HCT116 (cell line): ENCODE measurements at regions not wholly inside any gene's neighbourhood (a gene's known extent, or its start where the extent isn't known, plus 50 kb on each side); places are given as distances from the start of the nearest gene placed in this dataset.
A peak's percentile ranks its signal among the peaks of the same experiment; 100 is the strongest.

Experiments used
- ATAC-seq: fragments of 200-7000 bp; cut with Tn5 transposase; 2 replicates; pipeline ENCODE4 v1.9.1; 2020; ENCODE audit warnings: mild to moderate bottlenecking, moderate library complexity
- BruUV-seq: library from RNA; stranded (reverse); fragments of 400-500 nt; replicated peaks from 2 replicates; lab custom pipeline; 2021; lab: Mats Ljungman, UMichigan
- CTCF ChIA-PET: fragments of 300-600 bp; sonication (Branson Sonifier 250); formaldehyde crosslinking; loops from one replicate; lab custom pipeline; 2021; ENCODE audit warnings: antibody characterized with exemption; lab: Charles Lee
- POLR2A ChIA-PET: fragments of 300-600, 350-600 bp; sonication (Branson Sonifier 250); formaldehyde crosslinking; loops from one replicate; lab custom pipeline; 2021; ENCODE audit warnings: antibody characterized with exemption; lab: Charles Lee
- RAD21 ChIA-PET, 2 experiments: fragments of 300-600 bp; sonication (Branson Sonifier 250); formaldehyde crosslinking; loops; one replicate each; lab custom pipeline; 2023; ENCODE audit warnings: low total read pairs in 2 of 2; ENCODE audit not compliant: uncharacterized antibody in 2 of 2, unreplicated experiment in 2 of 2, low non-redundant PET in 1 of 2; lab: Charles Lee
- DNase-seq: peaks from one replicate; pipeline ENCODE4 v3.0.0-alpha.2; 2010; ENCODE audit warnings: low read depth, low spot score
- H2AFZ ChIP-seq: fragments of 200-600 bp; shearing (Covaris generic), sonication (generic); 2 replicates; pipeline ENCODE4 v1.6.1; 2017; ENCODE audit warnings: low read depth, mixed run types, mixed read lengths, antibody characterized with exemption, low read length; ENCODE audit not compliant: poor library complexity, severe bottlenecking
- H3K27ac ChIP-seq: 2 replicates; pipeline ENCODE4 v1.5.1; 2012; ENCODE audit warnings: low read depth, low read length
- H3K27me3 ChIP-seq: fragments of 200-600 bp; sonication (generic); 2 replicates; pipeline ENCODE4 v1.6.1; 2016; ENCODE audit warnings: mixed run types, low read length, mixed read lengths; ENCODE audit not compliant: insufficient read depth
- H3K36me3 ChIP-seq, 2 experiments: fragments of 200-500 bp in 1 of 2; fragments of 200-600 bp in 1 of 2; sonication (Bioruptor generic) in 1 of 2; sonication (generic) in 1 of 2; 2 replicates each; pipeline versions ENCODE4 v1.5.1 to v1.6.1; 2014 to 2016; ENCODE audit warnings: low read length in 2 of 2, inconsistent platforms in 1 of 2, mixed read lengths in 1 of 2, mixed run types in 1 of 2; ENCODE audit not compliant: insufficient read depth in 2 of 2, control insufficient read depth in 1 of 2
- H3K4me1 ChIP-seq, 2 experiments: fragments of 200-600 bp in 1 of 2; sonication (generic) in 1 of 2; 2 replicates each; pipeline versions ENCODE4 v1.5.1 to v1.6.1; 2012 to 2017; ENCODE audit warnings: low read length in 2 of 2, inconsistent platforms in 1 of 2, mild to moderate bottlenecking in 1 of 2, mixed read lengths in 1 of 2, mixed run types in 1 of 2, moderate library complexity in 1 of 2; ENCODE audit not compliant: insufficient read depth in 2 of 2, control insufficient read depth in 1 of 2
- H3K4me2 ChIP-seq: fragments of 200-600 bp; sonication (generic); 2 replicates; pipeline ENCODE4 v1.6.1; 2017; ENCODE audit warnings: mixed run types, low read length, mixed read lengths
- H3K4me3 ChIP-seq, 2 experiments: fragments of 200-600 bp in 1 of 2; sonication (generic) in 1 of 2; replicated peaks in 1 of 2; 2 replicates each; pipeline ENCODE4 v1.5.1; 2011 to 2016; ENCODE audit warnings: low read length in 2 of 2, control low read depth in 1 of 2, low read depth in 1 of 2, mild to moderate bottlenecking in 1 of 2, mixed read lengths in 1 of 2, mixed run types in 1 of 2
- H3K79me2 ChIP-seq: fragments of 200-600 bp; sonication (generic); 2 replicates; pipeline ENCODE4 v1.6.1; 2017; ENCODE audit warnings: mild to moderate bottlenecking, mixed run types, low read length, moderate library complexity, mixed read lengths; ENCODE audit not compliant: insufficient read depth
- H3K9ac ChIP-seq: fragments of 200-600 bp; sonication (generic); 2 replicates; pipeline ENCODE4 v1.6.1; 2016; ENCODE audit warnings: low read length, mixed read lengths
- H3K9me2 ChIP-seq: fragments of 200-600 bp; sonication (generic), shearing (Covaris generic); 2 replicates; pipeline ENCODE4 v1.6.1; 2017; ENCODE audit warnings: mixed run types, mild to moderate bottlenecking, moderate library complexity; ENCODE audit not compliant: insufficient read depth
- H3K9me3 ChIP-seq, 2 experiments: fragments of 200-500 bp in 1 of 2; fragments of 200-600 bp in 1 of 2; sonication (Bioruptor generic) in 1 of 2; sonication (generic) in 1 of 2; 2 replicates each; pipeline ENCODE4 v1.6.1; 2014 to 2017; ENCODE audit warnings: low read length in 2 of 2, mixed read lengths in 2 of 2, inconsistent platforms in 1 of 2, low read depth in 1 of 2, mild to moderate bottlenecking in 1 of 2, mixed run types in 1 of 2, moderate library complexity in 1 of 2; ENCODE audit not compliant: control insufficient read depth in 1 of 2, insufficient read depth in 1 of 2
- H4K20me1 ChIP-seq: fragments of 200-600 bp; sonication (generic), shearing (Covaris generic); 2 replicates; pipeline ENCODE4 v1.6.1; 2017; ENCODE audit warnings: mixed run types, mild to moderate bottlenecking, moderate library complexity; ENCODE audit not compliant: insufficient read depth
- CBX3 ChIP-seq: IDR thresholded peaks from 2 replicates; pipeline ENCODE4 v1.6.1; 2012; ENCODE audit warnings: low read depth
- EGR1 ChIP-seq: IDR thresholded peaks from 2 replicates; pipeline ENCODE4 v1.6.1; 2012; ENCODE audit warnings: low read depth
- ELF1 ChIP-seq: IDR thresholded peaks from 2 replicates; pipeline ENCODE4 v1.6.1; 2012; ENCODE audit warnings: low read depth, borderline replicate concordance
- EZH2 ChIP-seq: fragments of 200-600 bp; sonication (generic); IDR thresholded peaks from 2 replicates; pipeline ENCODE4 v1.6.1; 2017; ENCODE audit warnings: antibody characterized with exemption, mixed run types
- EZH2phosphoT487 ChIP-seq: fragments of 200-600 bp; IDR thresholded peaks from 2 replicates; pipeline ENCODE4 v1.6.1; 2018; ENCODE audit warnings: antibody characterized with exemption, borderline replicate concordance
- FOSL1 ChIP-seq: IDR thresholded peaks from 2 replicates; pipeline ENCODE4 v1.6.1; 2012; ENCODE audit warnings: low read depth
- JUND ChIP-seq: IDR thresholded peaks from 2 replicates; pipeline ENCODE4 v1.6.1; 2012
- POLR2A ChIP-seq: IDR thresholded peaks from 2 replicates; pipeline ENCODE4 v1.7.0; 2011; ENCODE audit warnings: borderline replicate concordance; ENCODE audit not compliant: insufficient read depth, insufficient read length; ENCODE audit errors: extremely low read depth
- POLR2AphosphoS5 ChIP-seq: IDR thresholded peaks from 2 replicates; pipeline ENCODE4 v1.6.1; 2011; ENCODE audit warnings: mild to moderate bottlenecking, low read depth, low read length, moderate library complexity
- RAD21 ChIP-seq: IDR thresholded peaks from 2 replicates; pipeline ENCODE4 v1.6.1; 2012; ENCODE audit warnings: low read depth, mild to moderate bottlenecking
- REST ChIP-seq: IDR thresholded peaks from 2 replicates; pipeline ENCODE4 v1.6.1; 2012; ENCODE audit warnings: low read depth
- SP1 ChIP-seq: IDR thresholded peaks from 2 replicates; pipeline ENCODE4 v1.6.1; 2012; ENCODE audit warnings: low read depth
- SRF ChIP-seq: IDR thresholded peaks from 2 replicates; pipeline ENCODE4 v1.6.1; 2012; ENCODE audit warnings: low read depth
- YY1 ChIP-seq: IDR thresholded peaks from 2 replicates; pipeline ENCODE4 v1.6.1; 2011; ENCODE audit warnings: low read length, low read depth, moderate library complexity, mild to moderate bottlenecking; ENCODE audit not compliant: insufficient replicate concordance; ENCODE audit errors: extremely low read depth
- ZFX ChIP-seq: fragments of 450-650 bp; IDR thresholded peaks from 2 replicates; pipeline ENCODE4 v1.6.1; 2017
- intact Hi-C: fragments of 100-400 bp; cut with micrococcal nuclease; formaldehyde crosslinking; loops from 2 replicates; pipeline ENCODE4 v1.10.0; 2022
- TF ChIP-seq, protein P1 (sequence below): IDR thresholded peaks from 2 replicates; pipeline ENCODE4 v1.6.1; 2012
- TF ChIP-seq, protein P2 (sequence below), 3 experiments: fragments of 200-600 bp in 1 of 3; sonication (generic) in 1 of 3; IDR thresholded peaks in 2 of 3; conservative IDR thresholded peaks in 1 of 3; 2 replicates each; pipeline ENCODE4 v1.5.1; 2012 to 2017; ENCODE audit warnings: low read depth in 2 of 3, low read length in 2 of 3, antibody characterized with exemption in 1 of 3, borderline replicate concordance in 1 of 3, control low read depth in 1 of 3, mild to moderate bottlenecking in 1 of 3, mixed read lengths in 1 of 3, mixed run types in 1 of 3, moderate library complexity in 1 of 3; ENCODE audit not compliant: insufficient read depth in 1 of 3

DNA sequence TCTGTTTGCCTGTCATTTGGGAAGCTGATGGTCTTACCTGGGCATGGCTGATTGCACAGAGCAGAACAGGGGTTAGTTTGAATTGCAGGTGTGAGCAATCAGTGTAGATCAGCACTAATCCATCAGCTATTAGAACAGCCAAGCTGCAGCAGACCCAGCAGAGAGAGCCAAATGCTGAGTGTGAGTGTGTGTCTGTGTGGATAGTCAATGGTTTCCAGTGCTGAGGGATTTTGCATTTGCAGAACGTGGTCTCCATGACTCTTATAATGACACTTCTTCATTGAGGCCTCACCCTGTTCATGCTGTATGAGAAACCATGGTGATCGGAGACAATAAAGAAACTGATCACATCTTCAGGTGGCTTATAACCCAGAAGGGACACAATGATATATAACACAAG lies 312.1 kb downstream of the SOX2 start:
- Histone ChIP-seq H3K4me1 (peaks cover 3 to 5% of the 10 kb centered on the region in 2 experiments; a peak in 2 of 4 replicates), H3K4me2 (no peak overlapping the region), H3K9ac (no peak overlapping the region), H4K20me1 (no peaks in the 10 kb centered on the region), H3K27ac (no peak overlapping the region), H2AFZ (no peak overlapping the region), H3K4me3 (no peak overlapping the region), H3K36me3 (no peaks in the 10 kb centered on the region), H3K9me2 (no peaks in the 10 kb centered on the region), H3K27me3 (no peaks in the 10 kb centered on the region), H3K79me2 (no peaks in the 10 kb centered on the region), H3K9me3 (no peaks in the 10 kb centered on the region)
- DNase-seq (no peak), ATAC-seq (no peak)
- BruUV-seq: no TSS peak
- POLR2A ChIA-PET: no interaction called here
- intact Hi-C loops: no loop called here
- RAD21 ChIA-PET: no interaction called here
- TF ChIP-seq ZFX: no peak
- no peak for TF ChIP-seq JUND
- TF ChIP-seq, protein P1, sequence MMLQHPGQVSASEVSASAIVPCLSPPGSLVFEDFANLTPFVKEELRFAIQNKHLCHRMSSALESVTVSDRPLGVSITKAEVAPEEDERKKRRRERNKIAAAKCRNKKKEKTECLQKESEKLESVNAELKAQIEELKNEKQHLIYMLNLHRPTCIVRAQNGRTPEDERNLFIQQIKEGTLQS: no peak
- CTCF ChIA-PET: no interaction called here

- H4K20me1 ChIP-seq: no peaks in the 10 kb centered on the region
- H3K4me2 ChIP-seq: peak overlapping the region; percentile 1; the same call in 1 of the 2 replicates
- H3K4me1 ChIP-seq: peaks cover 3 to 5% of the 10 kb centered on the region in 2 experiments; a peak in 2 of 4 replicates
- ChIA-PET RAD21 (interaction anchor here in 1 of 2 experiments (1.0 kb wide), 1 partner anchor 14 kb away, joined by 3 read pairs; no protein-coding TSS in a partner anchor), CTCF (no interaction called here), POLR2A (no interaction called here)
- TF ChIP-seq REST (no peak), EZH2phosphoT487 (no peak), EZH2 (no peak), FOSL1 (no peak), YY1 (no peak), EGR1 (no peak), JUND (no peak), RAD21 (no peak), SRF (no peak), CBX3 (no peak), POLR2A (no peak), ELF1 (no peak), POLR2AphosphoS5 (no peak), SP1 (no peak)
- TF ChIP-seq, protein P1: no peak
- TF ChIP-seq, protein P2, sequence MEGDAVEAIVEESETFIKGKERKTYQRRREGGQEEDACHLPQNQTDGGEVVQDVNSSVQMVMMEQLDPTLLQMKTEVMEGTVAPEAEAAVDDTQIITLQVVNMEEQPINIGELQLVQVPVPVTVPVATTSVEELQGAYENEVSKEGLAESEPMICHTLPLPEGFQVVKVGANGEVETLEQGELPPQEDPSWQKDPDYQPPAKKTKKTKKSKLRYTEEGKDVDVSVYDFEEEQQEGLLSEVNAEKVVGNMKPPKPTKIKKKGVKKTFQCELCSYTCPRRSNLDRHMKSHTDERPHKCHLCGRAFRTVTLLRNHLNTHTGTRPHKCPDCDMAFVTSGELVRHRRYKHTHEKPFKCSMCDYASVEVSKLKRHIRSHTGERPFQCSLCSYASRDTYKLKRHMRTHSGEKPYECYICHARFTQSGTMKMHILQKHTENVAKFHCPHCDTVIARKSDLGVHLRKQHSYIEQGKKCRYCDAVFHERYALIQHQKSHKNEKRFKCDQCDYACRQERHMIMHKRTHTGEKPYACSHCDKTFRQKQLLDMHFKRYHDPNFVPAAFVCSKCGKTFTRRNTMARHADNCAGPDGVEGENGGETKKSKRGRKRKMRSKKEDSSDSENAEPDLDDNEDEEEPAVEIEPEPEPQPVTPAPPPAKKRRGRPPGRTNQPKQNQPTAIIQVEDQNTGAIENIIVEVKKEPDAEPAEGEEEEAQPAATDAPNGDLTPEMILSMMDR (IDR thresholded peaks at IDR 0.05 in 2 of 3, conservative IDR thresholded peaks at IDR 0.05 in 1 of 3; ENCODE audit: borderline replicate concordance in 1 of 3, insufficient read depth in 1 of 3, low read depth in 2 of 3, low read length in 2 of 3): no peak
- H2AFZ ChIP-seq: no peak overlapping the region
- no peaks in the 10 kb centered on the region for H3K9me3 ChIP-seq
- H3K4me3 ChIP-seq: no peak overlapping the region
- intact Hi-C loops: no loop called here
- no TSS peak for BruUV-seq
- H3K27ac ChIP-seq: no peak overlapping the region
- no peaks in the 10 kb centered on the region for H3K79me2 ChIP-seq
- no peaks in the 10 kb centered on the region for H3K27me3 ChIP-seq
- no peaks in the 10 kb centered on the region for H3K9me2 ChIP-seq
- no peak overlapping the region for H3K9ac ChIP-seq
- ATAC-seq (no peak), DNase-seq (no peak)
- H3K36me3 ChIP-seq: no peaks in the 10 kb centered on the region
These were observed 315.6 kb downstream of the SOX2 start for GRCh38 chr3:182027366-182027765.
